MM.1S (cell line): ENCODE measurements at regions not wholly inside any gene's neighbourhood (a gene's known extent, or its start where the extent isn't known, plus 50 kb on each side); places are given as distances from the start of the nearest gene placed in this dataset.

ENCODE experiments used
- EZH2 ChIP-seq: fragments of 300-600 bp; sonication (generic); optimal IDR thresholded peaks from 2 replicates; pipeline ENCODE3; 2017; ENCODE audit warnings: low read depth, mild to moderate bottlenecking, antibody characterized with exemption, low read length, mixed read lengths
- TF ChIP-seq, protein P1 (sequence below): fragments of 300-600 bp; sonication (generic); IDR thresholded peaks from 2 replicates; pipeline ENCODE4 v1.5.1; 2016; ENCODE audit warnings: antibody characterized with exemption, low read length, mixed read lengths

DNA sequence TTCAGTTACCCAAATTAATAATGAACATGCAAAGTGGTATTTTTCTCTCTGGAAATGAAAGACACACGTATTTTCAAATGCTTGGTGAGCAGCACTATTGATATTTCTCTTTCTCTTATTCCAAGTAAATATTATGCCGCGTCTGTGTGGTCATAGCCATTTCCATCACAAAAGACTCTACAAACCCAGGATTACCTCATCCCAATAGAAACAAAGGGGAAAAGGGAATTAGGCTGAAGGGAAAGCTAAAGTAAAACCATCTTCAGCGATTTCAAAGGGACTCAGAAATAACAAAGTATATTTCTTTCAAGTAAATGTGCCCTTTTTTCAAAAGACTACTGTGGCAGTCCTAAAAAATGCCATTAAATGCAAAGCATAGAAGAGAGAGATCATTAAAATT is 62.0 kb upstream of the FST start:
- TF ChIP-seq, protein P1, sequence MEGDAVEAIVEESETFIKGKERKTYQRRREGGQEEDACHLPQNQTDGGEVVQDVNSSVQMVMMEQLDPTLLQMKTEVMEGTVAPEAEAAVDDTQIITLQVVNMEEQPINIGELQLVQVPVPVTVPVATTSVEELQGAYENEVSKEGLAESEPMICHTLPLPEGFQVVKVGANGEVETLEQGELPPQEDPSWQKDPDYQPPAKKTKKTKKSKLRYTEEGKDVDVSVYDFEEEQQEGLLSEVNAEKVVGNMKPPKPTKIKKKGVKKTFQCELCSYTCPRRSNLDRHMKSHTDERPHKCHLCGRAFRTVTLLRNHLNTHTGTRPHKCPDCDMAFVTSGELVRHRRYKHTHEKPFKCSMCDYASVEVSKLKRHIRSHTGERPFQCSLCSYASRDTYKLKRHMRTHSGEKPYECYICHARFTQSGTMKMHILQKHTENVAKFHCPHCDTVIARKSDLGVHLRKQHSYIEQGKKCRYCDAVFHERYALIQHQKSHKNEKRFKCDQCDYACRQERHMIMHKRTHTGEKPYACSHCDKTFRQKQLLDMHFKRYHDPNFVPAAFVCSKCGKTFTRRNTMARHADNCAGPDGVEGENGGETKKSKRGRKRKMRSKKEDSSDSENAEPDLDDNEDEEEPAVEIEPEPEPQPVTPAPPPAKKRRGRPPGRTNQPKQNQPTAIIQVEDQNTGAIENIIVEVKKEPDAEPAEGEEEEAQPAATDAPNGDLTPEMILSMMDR: no peak
- TF ChIP-seq EZH2: no peak
